Fibroblast of skin of right biceps (primary cell): ENCODE measurements at regions not wholly inside any gene's neighbourhood (a gene's known extent, or its start where the extent isn't known, plus 50 kb on each side); places are given as distances from the start of the nearest gene placed in this dataset.

Experiments
- DNase-seq: peaks from one replicate; pipeline ENCODE4 v3.0.0-alpha.2; 2013

DNA sequence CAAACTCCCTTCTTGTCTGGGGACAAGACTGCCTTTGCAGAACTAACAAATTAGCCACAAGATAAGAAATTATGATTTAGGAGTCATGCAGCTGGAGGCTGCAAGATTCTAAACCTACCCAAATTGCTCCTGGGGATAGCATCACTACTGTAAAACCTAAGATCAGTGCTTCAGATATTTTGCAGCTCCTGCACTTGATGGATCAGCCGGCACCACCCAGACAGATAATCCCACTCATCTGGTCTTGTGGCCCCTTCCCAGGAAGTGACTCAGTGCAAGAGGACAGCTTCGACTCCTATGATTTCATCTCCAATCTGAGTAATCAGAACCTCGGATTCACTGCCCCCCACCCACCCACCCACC, 181.9 kb downstream of the AKR1D1 start:
- DNase-seq, result peak; percentile 17

DNA sequence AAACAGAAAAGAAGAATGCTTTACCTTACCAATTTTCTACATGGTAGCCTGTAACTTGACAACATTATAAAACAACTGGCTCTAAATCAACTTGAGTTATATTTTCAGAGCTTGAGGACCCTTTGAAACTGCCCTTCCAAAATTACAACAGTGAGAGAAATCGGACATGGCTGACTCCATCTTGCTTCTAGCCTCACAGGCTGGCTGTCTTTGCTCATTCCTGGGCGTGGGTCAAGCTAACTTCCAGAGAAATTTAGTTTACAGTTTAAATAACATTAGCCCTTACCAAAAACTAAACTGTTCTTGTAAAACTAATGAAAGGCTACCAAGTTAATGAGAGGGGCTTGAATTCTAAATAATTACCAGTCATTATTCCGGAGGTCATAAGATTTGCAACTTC, 183.4 kb downstream of the AKR1D1 start:
- DNase-seq, result no peak

DNA sequence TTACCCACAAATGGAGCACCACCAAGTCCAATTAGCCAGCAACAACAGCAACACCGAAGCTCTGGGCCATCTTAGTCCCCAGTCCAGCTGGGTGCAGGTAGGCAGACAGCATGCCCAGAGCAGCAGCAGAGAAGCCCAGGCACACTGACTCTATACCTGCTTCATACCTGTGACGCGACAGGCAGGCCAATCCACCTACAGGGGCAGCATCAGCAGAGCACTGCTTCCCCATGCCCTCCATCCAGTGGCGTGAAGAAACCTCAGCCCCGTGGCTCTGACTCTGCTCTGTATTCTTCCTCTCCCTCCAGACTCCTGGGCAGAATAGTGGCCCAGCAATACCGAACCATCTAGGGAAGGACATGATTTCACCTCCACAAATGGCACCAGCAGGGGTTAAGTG, 191.7 kb downstream of the AKR1D1 start:
- no peak for DNase-seq

DNA sequence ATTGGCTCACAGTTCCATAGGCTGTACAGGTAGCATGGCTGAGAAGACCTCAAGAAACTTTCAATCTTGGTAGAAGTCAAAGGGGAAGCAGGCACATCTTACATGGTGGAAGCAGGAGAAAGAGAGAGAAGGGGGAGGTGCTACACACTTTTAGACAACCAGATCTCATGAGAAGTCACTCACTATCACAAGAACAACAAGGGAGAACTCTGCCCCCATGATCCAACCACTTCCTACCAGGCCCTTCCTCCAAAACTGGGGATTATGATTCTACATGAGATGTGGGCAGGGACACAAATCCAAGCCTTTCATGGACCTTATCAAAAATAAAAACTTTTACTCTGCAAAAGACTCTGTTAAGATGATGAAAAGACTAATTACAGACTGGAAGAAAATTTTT, 183.2 kb upstream of the TRIM24 start:
- DNase-seq, result no peak

DNA sequence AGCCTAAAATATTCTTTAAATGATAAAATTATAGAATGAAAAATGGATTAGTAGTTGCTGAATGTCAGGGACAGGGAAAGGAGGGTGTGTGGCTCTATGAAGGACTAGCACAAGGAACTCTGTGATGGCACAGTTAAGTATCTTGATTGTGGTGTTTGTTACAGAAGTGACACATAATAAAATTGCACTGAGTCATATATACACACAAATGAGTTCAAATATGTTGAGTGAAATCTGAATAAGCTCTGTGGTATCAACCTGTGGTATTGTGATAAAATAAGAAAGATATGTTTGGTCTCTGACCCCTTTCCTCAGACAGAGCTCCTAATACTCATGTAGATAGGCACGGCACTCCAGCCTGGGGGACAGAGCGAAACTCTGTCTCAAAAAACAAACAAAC, 181.5 kb upstream of the TRIM24 start:
- DNase-seq, result no peak

DNA sequence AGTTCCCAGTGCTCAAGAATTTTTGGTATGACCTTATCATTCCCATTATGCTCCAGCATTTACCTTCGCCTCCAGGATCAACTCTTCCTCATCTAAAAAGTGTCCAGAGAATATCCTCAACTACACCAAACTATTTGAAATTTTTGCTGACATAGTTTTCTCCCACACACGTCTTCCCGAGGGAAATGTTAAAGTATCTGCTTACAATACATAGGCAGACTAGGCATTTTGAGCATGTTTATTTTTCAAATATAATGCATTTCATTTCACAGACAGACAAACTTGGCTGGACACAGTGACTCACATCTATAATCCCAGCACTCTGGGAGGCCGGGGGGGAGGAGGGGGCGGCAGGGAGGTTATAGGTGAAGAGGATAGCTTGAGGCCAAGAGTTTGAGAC, 177.1 kb upstream of the TRIM24 start:
- peak; percentile 19 for DNase-seq

DNA sequence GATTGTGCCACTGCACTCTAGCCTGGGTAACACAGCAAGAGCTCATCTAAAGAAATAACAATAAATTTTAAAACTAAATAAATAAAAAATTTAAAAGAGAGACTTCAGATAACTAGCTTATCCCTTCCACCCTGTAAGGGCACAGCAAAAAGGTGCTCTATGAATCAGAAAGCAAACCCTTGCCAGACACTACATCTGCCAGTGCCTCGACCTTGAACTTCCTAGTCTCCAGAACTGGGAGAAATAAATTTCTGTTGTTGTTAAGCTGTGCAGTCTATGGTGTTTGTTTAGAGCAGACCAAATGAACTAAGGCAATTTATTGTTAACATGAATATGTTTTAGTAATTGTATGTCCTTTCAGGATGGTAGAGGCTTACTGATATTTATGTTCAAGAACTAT, 174.9 kb upstream of the TRIM24 start:
- no peak for DNase-seq

DNA sequence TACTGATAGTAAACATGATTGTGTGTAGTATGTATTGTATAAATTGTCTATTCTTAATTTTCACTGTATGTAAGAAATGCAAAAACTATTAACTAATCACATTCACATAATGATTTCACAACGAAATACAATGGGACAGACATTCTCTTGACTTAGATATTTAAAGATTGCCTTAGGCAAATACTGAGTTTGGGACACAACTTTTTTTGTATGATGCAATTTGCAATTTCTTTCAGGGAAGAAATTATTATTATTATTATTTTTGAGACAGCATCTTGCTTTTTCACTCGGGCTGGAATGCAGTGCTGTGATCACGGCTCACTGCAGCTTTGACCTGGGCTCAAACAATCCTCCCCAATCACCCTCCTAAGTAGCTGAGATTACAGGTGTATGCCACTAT, 173.2 kb upstream of the TRIM24 start:
- DNase-seq, result no peak

DNA sequence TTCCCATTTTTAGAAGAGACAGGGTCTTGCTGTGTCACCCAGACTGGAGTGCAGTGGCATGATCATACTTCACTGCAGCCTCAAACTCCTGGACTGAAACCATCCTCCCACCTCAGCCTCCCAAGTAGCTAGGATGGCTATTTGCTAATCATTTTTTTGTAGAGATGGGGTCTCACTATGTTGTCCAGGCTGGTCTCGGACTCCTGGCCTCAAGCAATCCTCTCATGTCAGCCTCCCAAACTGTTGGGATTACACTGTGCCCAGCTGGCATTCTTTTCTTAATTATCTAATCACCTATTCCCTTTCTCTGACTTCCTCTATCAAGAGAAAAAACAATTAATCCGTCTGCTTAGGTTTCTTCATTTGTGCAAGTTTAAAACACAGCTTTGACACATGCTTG, 172.5 kb upstream of the TRIM24 start:
- DNase-seq, result no peak

DNA sequence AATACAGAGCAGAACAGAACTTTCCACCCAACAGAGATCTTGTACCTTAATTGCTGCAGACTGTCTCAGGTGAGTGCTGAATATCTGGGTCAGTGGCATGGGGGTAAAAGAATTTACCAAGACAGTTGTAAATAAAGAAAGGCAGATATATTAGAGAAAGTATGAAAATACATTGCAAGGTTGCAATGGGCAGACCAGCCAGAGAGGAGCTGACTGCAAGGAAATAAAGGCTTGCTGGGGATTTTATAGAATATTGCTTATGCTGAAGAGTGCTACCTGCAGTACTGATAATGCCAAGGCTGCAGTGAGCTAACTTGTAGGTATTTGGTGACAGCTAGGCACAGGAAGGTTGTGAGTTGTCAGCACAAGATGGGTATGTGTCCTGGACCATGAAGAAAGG, 171.0 kb upstream of the TRIM24 start:
- DNase-seq, result no peak

DNA sequence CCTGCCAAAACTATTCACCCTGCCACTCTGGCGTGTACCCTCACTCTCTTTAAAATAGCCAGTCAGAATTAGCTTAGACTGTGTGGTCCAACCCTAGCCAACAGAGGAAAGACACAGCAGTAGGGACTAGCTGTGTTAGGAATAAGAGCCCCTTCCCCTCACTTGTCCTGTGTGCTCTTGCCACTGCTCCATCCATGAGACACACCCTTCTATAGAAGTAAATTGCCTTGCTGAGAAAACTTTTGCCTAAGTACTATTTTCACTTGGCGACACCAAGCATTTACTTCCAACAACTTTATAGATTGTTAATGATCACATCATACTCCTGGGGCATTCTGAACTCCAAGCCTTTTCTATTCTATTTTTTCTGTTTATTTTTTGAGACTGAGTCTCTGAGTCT, 170.2 kb upstream of the TRIM24 start:
- no peak for DNase-seq

DNA sequence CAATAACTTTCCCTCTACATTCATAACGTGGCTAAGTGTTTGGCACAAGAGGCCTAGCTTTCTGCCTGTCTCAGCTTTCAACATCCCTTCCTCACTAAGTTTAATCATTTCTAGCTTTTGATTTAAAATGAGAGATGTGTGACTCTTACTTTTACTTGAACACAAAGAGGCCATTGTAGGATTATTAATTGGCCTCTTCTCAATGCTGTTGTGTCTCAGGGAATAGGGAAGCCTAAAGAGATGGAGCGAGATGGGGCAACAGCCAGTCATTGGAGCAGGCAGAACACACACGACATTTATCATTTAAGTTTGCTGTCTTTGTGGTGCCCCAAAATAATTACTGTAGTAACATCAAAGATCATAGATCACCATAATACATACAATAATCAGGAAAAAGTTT, 167.1 kb upstream of the TRIM24 start:
- DNase-seq, result no peak

DNA sequence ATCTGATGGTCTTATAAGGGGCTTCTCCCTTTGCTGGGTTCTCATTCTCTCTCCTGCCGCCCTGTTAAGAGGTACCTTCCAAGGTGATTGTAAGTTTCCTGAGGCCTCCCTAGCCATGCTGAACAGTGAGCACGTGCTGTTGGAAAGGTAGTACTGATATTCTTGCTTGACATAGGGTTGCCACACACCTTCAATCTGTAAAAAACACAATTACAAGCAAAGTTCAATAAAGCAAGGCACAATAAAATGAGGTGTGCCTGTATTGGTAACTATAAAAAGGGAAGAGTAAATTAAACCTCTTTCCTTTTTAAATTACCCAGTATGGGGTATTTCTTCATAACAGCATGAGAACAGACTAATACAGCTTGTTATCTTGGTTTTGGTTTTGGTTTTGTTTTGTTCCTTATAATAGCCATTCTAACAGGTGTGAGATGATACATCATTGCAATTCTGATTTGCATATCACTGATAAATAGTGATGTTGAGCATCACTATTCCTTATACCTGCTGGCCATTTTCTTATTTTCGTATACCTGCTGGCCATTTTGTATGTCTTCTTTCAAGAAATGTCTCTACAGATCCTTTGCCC, 164.9 kb upstream of the TRIM24 start:
- DNase-seq, result no peak

DNA sequence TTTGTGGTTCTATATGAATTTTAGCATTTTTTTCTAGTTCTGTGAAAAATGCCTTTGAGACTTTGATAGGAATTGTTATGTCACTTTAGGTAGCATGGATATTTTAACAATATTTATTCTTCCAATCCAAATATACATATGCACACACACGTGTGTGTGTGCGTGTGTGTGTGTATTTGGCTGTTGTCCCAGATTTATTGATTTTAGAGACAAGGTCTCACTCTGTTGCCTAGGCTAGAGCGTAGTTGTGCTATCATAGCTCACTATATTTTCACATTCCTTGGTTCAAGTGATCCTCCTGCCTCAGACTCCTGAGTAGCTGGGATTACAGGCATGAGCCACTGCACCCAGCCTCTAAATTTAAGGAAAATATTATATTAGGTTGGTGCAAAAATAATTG, 162.5 kb upstream of the TRIM24 start:
- DNase-seq, result no peak

DNA sequence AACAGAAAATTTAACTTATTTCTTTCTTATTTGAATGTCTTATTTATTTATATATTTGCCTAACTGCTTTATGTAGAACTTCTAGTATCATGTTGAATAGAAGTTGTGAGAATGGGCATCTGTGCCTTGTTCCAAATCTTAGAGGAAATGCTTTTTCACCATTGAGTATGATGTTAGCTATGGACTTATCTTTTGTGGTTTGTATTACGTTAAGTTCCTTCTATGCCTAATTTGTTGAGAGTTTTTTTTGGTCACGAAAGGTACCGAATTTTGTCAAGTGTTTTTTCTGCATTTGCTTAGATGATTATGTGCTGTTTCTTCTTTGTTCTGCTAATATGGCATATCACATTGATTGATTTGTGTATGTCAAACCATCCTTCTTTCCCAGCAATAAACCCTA, 161.0 kb upstream of the TRIM24 start:
- no peak for DNase-seq

DNA sequence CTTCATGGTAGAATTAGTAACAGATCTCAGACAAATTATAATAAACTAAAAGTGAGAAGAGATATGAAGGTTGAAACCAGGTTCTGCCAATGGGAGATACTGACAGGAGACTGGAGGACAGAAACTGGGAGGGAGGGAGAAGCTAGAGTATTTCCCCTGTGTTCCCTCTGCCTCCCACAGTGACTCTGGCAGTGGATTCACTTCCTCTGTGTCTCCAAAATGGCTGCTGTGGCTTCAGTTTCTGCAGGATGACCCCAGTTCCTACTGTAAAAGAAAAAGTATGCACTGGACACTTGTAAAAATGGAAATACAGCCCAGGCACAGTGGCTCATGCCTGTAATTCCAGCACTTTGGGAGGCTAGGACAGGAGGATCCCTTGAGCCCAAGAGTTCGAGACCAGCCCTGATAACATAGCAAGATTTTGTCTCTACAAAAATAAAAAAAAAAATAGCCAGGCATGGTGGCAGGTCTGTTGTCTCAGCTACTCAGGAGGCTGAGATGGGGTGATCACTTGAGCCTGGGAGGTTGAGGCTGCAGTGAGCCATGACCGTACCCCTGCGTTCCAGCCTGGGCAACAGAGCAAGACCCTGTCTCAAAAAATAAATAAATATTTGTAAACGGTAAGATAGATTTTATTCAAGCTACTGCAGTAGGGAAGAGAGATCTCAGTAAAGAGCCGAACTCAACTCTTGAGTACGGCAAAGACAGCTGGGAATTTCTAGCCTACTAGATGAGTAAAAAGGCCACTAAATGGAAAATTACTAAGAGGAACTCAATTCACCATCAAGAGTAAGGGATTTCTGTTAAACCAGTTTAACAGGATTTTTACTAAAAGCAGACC, 156.6 kb upstream of the TRIM24 start:
- DNase-seq, result no peak

DNA sequence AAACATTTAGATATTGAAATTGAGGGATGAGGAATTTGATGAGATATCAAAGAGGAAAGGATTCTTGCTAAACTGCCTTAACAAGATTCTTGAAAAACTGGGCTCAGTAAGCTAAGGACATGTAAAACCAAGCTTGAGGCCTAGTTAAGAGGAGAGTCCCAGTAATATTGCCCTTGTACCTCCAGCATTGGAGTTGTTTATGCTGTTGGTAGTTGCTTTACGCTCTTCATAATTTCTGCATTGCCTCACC, 156.1 kb upstream of the TRIM24 start:
- DNase-seq, result no peak

DNA sequence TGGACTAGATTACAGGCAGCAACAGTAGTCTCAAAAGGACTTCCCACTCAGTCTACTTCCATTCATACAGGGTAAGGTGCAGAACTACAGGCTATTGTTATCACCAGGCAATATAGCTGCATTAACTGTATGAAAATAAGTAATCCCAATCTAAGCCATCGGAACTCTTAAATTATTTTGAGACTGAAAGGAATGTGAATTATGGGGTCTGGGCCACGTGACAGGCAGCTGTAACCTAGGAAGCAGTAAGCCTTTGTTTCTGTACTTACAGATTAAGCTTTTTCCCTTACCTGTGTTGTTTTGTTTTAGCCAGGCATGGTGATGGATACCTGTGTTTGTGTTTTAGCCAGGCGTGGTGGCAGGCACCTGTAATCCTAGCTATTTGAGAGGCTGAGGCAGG, 152.4 kb upstream of the TRIM24 start:
- DNase-seq, result no peak

DNA sequence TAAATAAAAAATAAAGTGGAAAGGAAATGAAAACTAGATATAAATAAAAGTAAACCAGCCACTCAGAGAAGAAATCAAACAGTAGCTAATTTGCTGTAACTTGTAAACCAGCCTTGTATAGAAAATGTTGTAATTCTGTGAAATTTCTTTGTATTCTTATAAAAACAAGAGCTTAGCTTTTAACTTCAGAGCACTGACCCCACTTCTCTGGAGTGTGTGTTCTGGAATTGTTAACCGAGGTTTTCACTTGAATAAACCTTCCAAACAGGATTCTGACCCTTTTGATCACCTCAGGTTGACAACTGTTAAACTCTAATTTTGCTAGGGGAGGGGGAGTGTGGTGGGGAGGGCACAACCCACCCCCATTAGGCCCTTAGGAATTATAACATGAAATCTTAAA, 151.9 kb upstream of the TRIM24 start:
- DNase-seq, result no peak

DNA sequence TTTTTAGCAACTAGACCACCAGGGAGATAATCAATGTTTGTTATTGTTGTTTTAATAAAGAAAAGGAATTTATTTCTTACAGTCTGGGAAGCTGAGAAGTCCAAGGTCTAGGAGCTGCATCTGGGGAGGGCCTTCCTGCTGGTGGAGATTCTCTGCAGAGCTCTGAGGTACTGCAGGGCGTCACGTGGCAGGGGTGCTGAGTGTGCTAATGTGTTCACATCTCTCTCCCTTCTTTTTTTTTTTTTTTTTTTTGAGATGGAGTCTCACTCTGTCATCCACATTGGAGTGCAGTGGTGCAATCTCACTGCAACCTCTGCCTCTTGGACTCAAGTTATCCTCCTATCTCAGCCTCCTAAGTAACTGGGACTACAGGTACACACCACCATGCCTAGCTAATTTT, 150.9 kb upstream of the TRIM24 start:
- DNase-seq, result no peak

DNA sequence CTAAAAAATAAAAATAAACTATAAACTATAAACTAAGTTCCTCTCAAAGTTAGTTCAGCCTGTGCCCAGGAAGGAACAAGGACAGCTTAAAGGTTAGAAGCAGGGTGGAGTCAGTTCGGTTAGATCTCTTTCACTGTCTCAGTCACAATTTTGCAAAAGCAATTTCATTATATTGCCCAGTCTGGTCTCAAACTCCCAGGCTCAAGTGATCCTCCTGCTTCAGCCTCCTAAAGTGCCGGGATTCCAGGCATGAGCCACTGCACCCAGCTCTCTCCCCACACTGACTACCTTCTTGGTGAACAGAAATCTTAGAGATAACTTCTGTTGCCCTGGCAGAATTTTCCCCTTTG, 146.3 kb upstream of the TRIM24 start:
- no peak for DNase-seq

DNA sequence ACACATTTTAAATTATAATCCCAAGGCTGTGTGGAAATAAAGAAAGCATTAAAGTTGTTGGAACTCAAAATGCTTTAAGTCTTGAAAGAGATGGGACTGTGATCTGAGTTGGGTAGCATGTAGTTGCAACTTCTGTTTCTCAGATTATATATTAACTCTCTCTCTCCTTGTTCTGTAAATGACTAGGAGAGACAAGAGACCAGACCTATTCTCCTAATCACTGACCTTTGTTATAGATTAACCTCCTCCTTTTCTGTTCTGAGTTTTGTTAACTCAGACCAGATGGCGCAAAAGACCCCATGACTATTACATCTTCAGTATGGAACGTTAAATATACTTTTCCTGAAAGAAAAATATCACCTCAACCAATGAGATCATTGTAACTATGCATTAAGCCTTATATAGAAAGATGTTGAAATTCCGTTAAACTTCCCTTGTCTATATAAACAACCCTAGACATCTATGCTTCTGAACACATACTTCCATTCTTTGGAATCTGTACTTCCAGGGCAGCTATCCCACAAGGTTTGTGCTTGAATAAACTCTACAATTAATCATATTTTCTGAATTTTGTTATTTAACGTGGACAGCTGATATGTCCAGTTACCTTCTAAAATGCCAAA, 143.5 kb upstream of the TRIM24 start:
- DNase-seq, result peak; percentile 20

DNA sequence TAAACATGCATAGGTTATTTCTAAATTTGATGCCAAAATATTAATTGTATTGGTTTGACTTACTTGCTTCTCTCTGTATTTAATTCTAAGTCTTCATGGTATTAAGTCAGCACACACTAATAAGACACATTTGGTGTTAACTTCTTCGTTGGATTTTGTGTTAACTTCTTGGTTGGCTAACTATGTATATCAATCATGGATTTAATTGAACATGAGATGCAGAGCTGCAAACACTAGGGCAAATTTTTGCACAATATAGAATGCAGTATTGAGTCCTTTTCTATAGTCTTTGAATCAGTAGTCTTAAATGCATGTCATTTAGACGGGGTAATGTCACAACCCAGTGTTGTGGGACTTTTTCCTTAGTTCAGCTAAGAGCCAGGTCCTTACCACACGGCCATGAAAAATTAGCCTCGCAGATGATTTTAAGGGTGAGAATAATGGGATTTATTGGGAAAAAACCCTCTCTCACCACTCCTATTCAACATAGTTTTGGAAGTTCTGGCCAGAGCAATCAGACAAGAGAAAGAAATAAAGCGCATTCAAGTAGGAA, 142.9 kb upstream of the TRIM24 start:
- DNase-seq, result no peak

DNA sequence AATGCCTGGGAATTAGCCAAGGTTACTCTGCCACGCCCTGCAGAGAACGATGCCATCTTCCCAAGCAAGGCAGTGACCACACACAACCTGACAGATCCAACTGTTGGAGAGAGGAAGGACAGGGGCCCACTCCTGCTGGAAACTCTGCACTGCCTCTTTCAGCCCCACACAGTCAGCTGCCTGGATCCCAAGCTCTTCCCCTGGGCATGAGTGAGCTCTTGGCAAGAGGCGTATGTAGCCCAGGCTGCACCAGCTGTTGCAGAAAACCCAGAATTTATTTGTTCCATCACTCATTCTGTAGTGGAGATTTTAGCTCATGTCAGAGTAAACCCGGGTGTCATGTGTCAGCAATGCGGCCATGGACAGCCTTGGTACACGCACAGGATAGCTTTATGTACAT, 135.1 kb upstream of the TRIM24 start:
- DNase-seq, result no peak

DNA sequence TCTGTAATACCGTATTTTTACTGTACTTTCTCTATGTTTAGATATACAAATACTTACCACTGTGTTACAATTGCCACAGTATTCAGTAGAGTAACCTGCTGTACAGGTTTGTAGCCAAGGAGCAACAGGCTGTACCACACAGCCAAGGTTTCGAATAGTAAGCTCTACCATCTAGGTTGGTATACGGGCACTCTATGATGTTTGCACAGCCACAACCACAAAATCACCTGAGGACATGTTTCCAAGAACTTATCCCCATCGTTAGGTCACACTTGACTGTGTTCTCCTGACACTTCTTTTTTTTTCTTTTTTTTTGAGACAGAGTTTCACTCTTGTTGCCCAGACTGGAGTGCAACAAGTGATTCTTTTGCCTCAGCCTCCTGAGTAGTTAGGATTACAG, 134.6 kb upstream of the TRIM24 start:
- DNase-seq, result no peak
